Activated CD4-positive, alpha-beta T cell treated with anti-CD3 and anti-CD28 coated beads, Interleukin-10, Interleukin-2, amounts not matched to agents 100 ng/mL and 50 ng/mL, durations not matched to agents 16 hours and 8 hours (primary cell): ENCODE measurements at regions not wholly inside any gene's neighbourhood (a gene's known extent, or its start where the extent isn't known, plus 50 kb on each side); places are given as distances from the start of the nearest gene placed in this dataset.
"Not testable (repeated sequence)": the region's sequence is repeated elsewhere in the genome, so short reads cannot be mapped to it uniquely, and the experiment has no call there.

Experiments
- DNase-seq: peaks from one replicate; pipeline ENCODE4 v3.0.0-alpha.2; 2020

GRCh38 chr7:26424319-26424718 is 132.7 kb downstream of the SNX10 start:
- not testable (repeated sequence) for DNase-seq

- DNase-seq = no peak
Measured at GRCh38 chr7:26425655-26426054, 134.0 kb downstream of the SNX10 start.

- DNase-seq = no peak
Measured at GRCh38 chr7:26426096-26426495, 134.4 kb downstream of the SNX10 start.

GRCh38 chr7:26428571-26428970 is 136.9 kb downstream of the SNX10 start:
- DNase-seq = no peak

- no peak for DNase-seq
Measured at GRCh38 chr7:26429168-26429567, 137.5 kb downstream of the SNX10 start.

- no peak for DNase-seq
Measured at GRCh38 chr7:26434974-26435373, 143.3 kb downstream of the SNX10 start.

GRCh38 chr7:26437003-26437532 is 145.4 kb downstream of the SNX10 start:
- no peak for DNase-seq

- DNase-seq = no peak
Measured at GRCh38 chr7:26438078-26438477, 146.4 kb downstream of the SNX10 start.

- DNase-seq = no peak
Measured at GRCh38 chr7:26439521-26440232, 148.0 kb downstream of the SNX10 start.

- no peak for DNase-seq
Measured at GRCh38 chr7:26440233-26441001, 148.8 kb downstream of the SNX10 start.

GRCh38 chr7:26441002-26441521 is 149.4 kb downstream of the SNX10 start:
- no peak for DNase-seq

- DNase-seq = no peak
Measured at GRCh38 chr7:26441611-26442277, 150.1 kb downstream of the SNX10 start.

GRCh38 chr7:26443006-26443405 is 151.3 kb downstream of the SNX10 start:
- DNase-seq = no peak

- DNase-seq = no peak
Measured at GRCh38 chr7:26443751-26444150, 152.1 kb downstream of the SNX10 start.

- no peak for DNase-seq
Measured at GRCh38 chr7:26444555-26444954, 152.9 kb downstream of the SNX10 start.

- DNase-seq = no peak
Measured at GRCh38 chr7:26447116-26447515, 155.5 kb downstream of the SNX10 start.

- DNase-seq = no peak
Measured at GRCh38 chr7:26449175-26450165, 157.8 kb downstream of the SNX10 start.

GRCh38 chr7:26451997-26452396 is 160.3 kb downstream of the SNX10 start:
- no peak for DNase-seq

- DNase-seq = no peak
Measured at GRCh38 chr7:26454180-26454579, 162.5 kb downstream of the SNX10 start.

GRCh38 chr7:26457696-26458327 is 166.2 kb downstream of the SNX10 start:
- no peak for DNase-seq

GRCh38 chr7:26458466-26459145 is 166.9 kb downstream of the SNX10 start:
- DNase-seq = no peak
